ENCODE measurements at regions not wholly inside any gene's neighbourhood (a gene's known extent, or its start where the extent isn't known, plus 50 kb on each side); places are given as distances from the start of the nearest gene placed in this dataset.

- Histone ChIP-seq H3K79me2 (ENCODE audit: insufficient read depth, low read depth, low read length) (no peaks in the 10 kb centered on the region), H2AFZ (ENCODE audit: low read length) (no peak overlapping the region), H4K20me1 (ENCODE audit: insufficient read depth, low read length) (no peaks in the 10 kb centered on the region), H3K27ac (ENCODE audit: low read depth, low read length, poor library complexity, severe bottlenecking) (no peak overlapping the region), H3K9me2 (ENCODE audit: insufficient read depth, low read length) (no peaks in the 10 kb centered on the region), H3K36me3 (ENCODE audit: insufficient read depth, low read length) (no peaks in the 10 kb centered on the region), H3K4me3 (ENCODE audit: low read depth, low read length, poor library complexity, severe bottlenecking) (no peak overlapping the region), H3K4me2 (ENCODE audit: low read length) (no peak overlapping the region), H3K9me3 (ENCODE audit: low read length) (0 out of 2 replicates have a peak, but pooled peaks cover 7% of the 10 kb centered on the region), H3K4me1 (ENCODE audit: insufficient read depth, low read length, poor library complexity, severe bottlenecking) (no peaks in the 10 kb centered on the region)
- POLR2A ChIA-PET: no interaction called here
- DNase-seq (ENCODE audit: low spot score): no peak
- no peak for TF ChIP-seq CTCF (conservative IDR thresholded peaks at IDR 0.05; ENCODE audit: low read length)
- no peak for TF ChIP-seq EZH2phosphoT487 (IDR thresholded peaks at IDR 0.05; ENCODE audit: borderline replicate concordance, low read depth, low read length)
- BruUV-seq (replicated peaks): no TSS peak
- CTCF ChIA-PET (ENCODE audit: unreplicated experiment): no interaction called here
- intact Hi-C loops (cut with micrococcal nuclease; ENCODE audit: unreplicated experiment): no loop called here
These were observed 116.6 kb upstream of the PARD3B start for GRCh38 chr2:204428675-204429074.

GRCh38 chr2:204431529-204431928 is 113.7 kb upstream of the PARD3B start:
- Histone ChIP-seq H3K79me2 (ENCODE audit: insufficient read depth, low read depth, low read length) (no peaks in the 10 kb centered on the region), H3K4me1 (ENCODE audit: insufficient read depth, low read length, poor library complexity, severe bottlenecking) (no peaks in the 10 kb centered on the region), H3K9me3 (ENCODE audit: low read length) (0 out of 2 replicates have a peak, but pooled peaks cover 7% of the 10 kb centered on the region), H2AFZ (ENCODE audit: low read length) (no peak overlapping the region), H4K20me1 (ENCODE audit: insufficient read depth, low read length) (no peaks in the 10 kb centered on the region), H3K4me3 (ENCODE audit: low read depth, low read length, poor library complexity, severe bottlenecking) (no peak overlapping the region), H3K9me2 (ENCODE audit: insufficient read depth, low read length) (no peaks in the 10 kb centered on the region), H3K4me2 (ENCODE audit: low read length) (no peak overlapping the region), H3K27ac (ENCODE audit: low read depth, low read length, poor library complexity, severe bottlenecking) (no peak overlapping the region), H3K36me3 (ENCODE audit: insufficient read depth, low read length) (no peaks in the 10 kb centered on the region)
- no peak for DNase-seq (ENCODE audit: low spot score)
- intact Hi-C loops (cut with micrococcal nuclease; ENCODE audit: unreplicated experiment): no loop called here
- CTCF ChIA-PET (ENCODE audit: unreplicated experiment): no interaction called here
- POLR2A ChIA-PET: no interaction called here
- no TSS peak for BruUV-seq (replicated peaks)
- TF ChIP-seq CTCF (conservative IDR thresholded peaks at IDR 0.05; ENCODE audit: low read length) (no peak), EZH2phosphoT487 (IDR thresholded peaks at IDR 0.05; ENCODE audit: borderline replicate concordance, low read depth, low read length) (no peak)

GRCh38 chr2:204432196-204432595 is 113.1 kb upstream of the PARD3B start:
- Histone ChIP-seq H3K79me2 (ENCODE audit: insufficient read depth, low read depth, low read length) (no peaks in the 10 kb centered on the region), H3K9me2 (ENCODE audit: insufficient read depth, low read length) (no peaks in the 10 kb centered on the region), H3K36me3 (ENCODE audit: insufficient read depth, low read length) (no peaks in the 10 kb centered on the region), H4K20me1 (ENCODE audit: insufficient read depth, low read length) (no peaks in the 10 kb centered on the region), H3K27ac (ENCODE audit: low read depth, low read length, poor library complexity, severe bottlenecking) (no peak overlapping the region), H3K4me2 (ENCODE audit: low read length) (no peak overlapping the region), H2AFZ (ENCODE audit: low read length) (no peak overlapping the region), H3K9me3 (ENCODE audit: low read length) (0 out of 2 replicates have a peak, but pooled peaks cover 7% of the 10 kb centered on the region), H3K4me1 (ENCODE audit: insufficient read depth, low read length, poor library complexity, severe bottlenecking) (no peaks in the 10 kb centered on the region), H3K4me3 (ENCODE audit: low read depth, low read length, poor library complexity, severe bottlenecking) (no peak overlapping the region)
- ChIA-PET CTCF (ENCODE audit: unreplicated experiment) (no interaction called here), POLR2A (no interaction called here)
- BruUV-seq (replicated peaks): no TSS peak
- intact Hi-C loops (cut with micrococcal nuclease; ENCODE audit: unreplicated experiment): no loop called here
- no peak for DNase-seq (ENCODE audit: low spot score)
- TF ChIP-seq EZH2phosphoT487 (IDR thresholded peaks at IDR 0.05; ENCODE audit: borderline replicate concordance, low read depth, low read length): no peak
- TF ChIP-seq CTCF (conservative IDR thresholded peaks at IDR 0.05; ENCODE audit: low read length): no peak
